Adrenal gland (tissue), 9 donors: ENCODE measurements at regions not wholly inside any gene's neighbourhood (a gene's known extent, or its start where the extent isn't known, plus 50 kb on each side); places are given as distances from the start of the nearest gene placed in this dataset.

Experiments used
- DNase-seq, 7 donors: peaks; one replicate each; pipeline ENCODE4 v3.0.0-alpha.2; 2019 to 2020
- H3K27ac ChIP-seq, 5 donors: fragments of 200-600 bp; sonication (generic) in 4 of 5; 1 replicate in 3 of 5; 2 replicates in 2 of 5; pipeline versions ENCODE4 v1.5.1 to v1.8.0; 2016 to 2020; ENCODE audit warnings: mild to moderate bottlenecking in 1 of 5
- H3K27me3 ChIP-seq: fragments of 200-600 bp; 2 replicates; pipeline ENCODE4 v1.8.0; 2021
- H3K36me3 ChIP-seq, 2 donors: fragments of 200-600 bp; replicated peaks in 1 of 2; 1 replicate in 1 of 2; 2 replicates in 1 of 2; pipeline versions ENCODE4 v1.5.1 to v1.8.0; 2018 to 2022
- H3K4me1 ChIP-seq, 2 donors: fragments of 200-600 bp; replicated peaks in 1 of 2; 1 replicate in 1 of 2; 2 replicates in 1 of 2; pipeline versions ENCODE4 v1.5.1 to v1.8.0; 2018 to 2021
- H3K4me3 ChIP-seq, 4 donors: fragments of 200-600 bp; sonication (generic) in 3 of 4; one replicate each; pipeline ENCODE4 v1.5.1; 2016 to 2018
- H3K9me3 ChIP-seq, 3 donors: fragments of 200-600 bp; sonication (generic) in 1 of 3; replicated peaks in 1 of 3; 1 replicate in 2 of 3; 2 replicates in 1 of 3; pipeline versions ENCODE4 v1.5.1 to v1.8.0; 2016 to 2021
- POLR2A ChIP-seq, 2 donors: fragments of 450-650 bp; IDR thresholded peaks; one replicate each; pipeline ENCODE4 v1.6.1; 2017; ENCODE audit warnings: antibody characterized with exemption in 2 of 2, mild to moderate bottlenecking in 2 of 2, moderate library complexity in 1 of 2
- WGBS, 4 donors: extraction: QIAGEN DNeasy Blood & Tissue Kit in 2 of 4; methylation state at CpG; one replicate each; pipeline versions ENCODE4 v1.1.5 to v1.1.7; 2013 to 2017; 5-methylcytosine and 5-hydroxymethylcytosine counted together
- intact Hi-C, 2 donors: fragments of 100-400 bp; cut with DNase I; formaldehyde crosslinking; loops; one replicate each; pipeline versions ENCODE4 v1.14.1 to v1.15.0; 2022 to 2023
- TF ChIP-seq, protein P1 (sequence below), 6 experiments: fragments of 450-650 bp in 4 of 6; fragments of 200-600 bp in 2 of 6; sonication (generic) in 1 of 6; IDR thresholded peaks; 1 replicate in 5 of 6; 2 replicates in 1 of 6; pipeline versions ENCODE4 v1.5.1 to v1.8.0; 2016 to 2021; ENCODE audit warnings: antibody characterized with exemption in 6 of 6, mild to moderate bottlenecking in 2 of 6, moderate library complexity in 1 of 6
- donor health status: healthy with polysubstance abuse.
- donor health status: Bipolar disorder and iron deficiency.
- donor health status: DM: yes; HTN: yes; CAD: no.
- donor health status: DM: no; HTN: no; CAD: no.
- donor health status: DM: no; HTN: no; CAD: no.

DNA sequence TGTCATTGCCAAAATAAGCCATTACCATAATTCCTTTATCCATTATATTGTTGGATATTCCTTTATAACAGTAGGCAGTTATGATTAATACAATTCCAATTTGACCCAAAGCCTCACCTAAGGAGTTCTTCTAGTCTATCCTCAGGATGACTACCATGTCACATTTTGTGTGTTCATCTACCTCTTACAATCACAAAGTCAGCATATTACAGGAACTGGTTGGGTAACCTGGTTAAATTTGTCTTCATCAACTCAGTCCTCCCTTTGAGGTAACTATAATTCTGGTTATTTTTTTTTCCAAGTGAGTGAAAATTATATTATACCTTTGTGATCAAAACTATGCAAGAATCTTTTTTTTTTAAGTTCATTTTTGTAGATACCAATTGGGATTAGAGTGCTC, 540.5 kb downstream of the BTBD3 start:
- H3K36me3 ChIP-seq = no peaks in the 10 kb centered on the region
- TF ChIP-seq, protein P1, sequence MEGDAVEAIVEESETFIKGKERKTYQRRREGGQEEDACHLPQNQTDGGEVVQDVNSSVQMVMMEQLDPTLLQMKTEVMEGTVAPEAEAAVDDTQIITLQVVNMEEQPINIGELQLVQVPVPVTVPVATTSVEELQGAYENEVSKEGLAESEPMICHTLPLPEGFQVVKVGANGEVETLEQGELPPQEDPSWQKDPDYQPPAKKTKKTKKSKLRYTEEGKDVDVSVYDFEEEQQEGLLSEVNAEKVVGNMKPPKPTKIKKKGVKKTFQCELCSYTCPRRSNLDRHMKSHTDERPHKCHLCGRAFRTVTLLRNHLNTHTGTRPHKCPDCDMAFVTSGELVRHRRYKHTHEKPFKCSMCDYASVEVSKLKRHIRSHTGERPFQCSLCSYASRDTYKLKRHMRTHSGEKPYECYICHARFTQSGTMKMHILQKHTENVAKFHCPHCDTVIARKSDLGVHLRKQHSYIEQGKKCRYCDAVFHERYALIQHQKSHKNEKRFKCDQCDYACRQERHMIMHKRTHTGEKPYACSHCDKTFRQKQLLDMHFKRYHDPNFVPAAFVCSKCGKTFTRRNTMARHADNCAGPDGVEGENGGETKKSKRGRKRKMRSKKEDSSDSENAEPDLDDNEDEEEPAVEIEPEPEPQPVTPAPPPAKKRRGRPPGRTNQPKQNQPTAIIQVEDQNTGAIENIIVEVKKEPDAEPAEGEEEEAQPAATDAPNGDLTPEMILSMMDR (IDR thresholded peaks at IDR 0.05) = no peak
- no peak for TF ChIP-seq POLR2A (IDR thresholded peaks at IDR 0.05)
- intact Hi-C loops = no loop called here

DNA sequence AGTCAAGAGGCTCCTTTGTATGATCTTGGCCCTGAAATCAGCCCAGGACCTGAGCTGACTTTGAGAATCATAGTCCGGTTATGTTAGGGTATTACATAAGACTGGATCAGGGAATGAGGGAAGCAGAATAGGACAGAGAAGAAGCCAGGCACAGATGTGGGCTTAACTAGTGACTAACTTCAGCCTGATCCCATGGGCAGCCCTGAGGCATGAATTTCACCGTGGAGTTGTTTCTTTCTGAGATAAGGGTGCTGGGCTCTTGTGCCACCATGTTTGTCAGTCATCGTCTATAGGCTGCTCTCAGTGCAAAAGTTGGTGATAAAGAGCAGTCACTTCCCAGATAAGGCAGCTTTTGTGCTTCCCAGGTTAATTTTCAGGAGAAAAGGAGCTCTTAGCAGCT, 544.7 kb upstream of the SPTLC3 start:
- 76 to 84% (median 81%) methylated on average over 3 of the region's 3 CpGs for WGBS, 4 donors
- intact Hi-C loops = no loop called here
- no peak overlapping the region for H3K27ac ChIP-seq
- H3K27me3 ChIP-seq = no peaks in the 10 kb centered on the region
- no peaks in the 10 kb centered on the region for H3K36me3 ChIP-seq
- TF ChIP-seq POLR2A (IDR thresholded peaks at IDR 0.05) = no peak
- TF ChIP-seq, protein P1 (IDR thresholded peaks at IDR 0.05) = no peak
- no peaks in the 10 kb centered on the region for H3K4me1 ChIP-seq
- no peaks in the 10 kb centered on the region for H3K9me3 ChIP-seq
- no peak overlapping the region for H3K4me3 ChIP-seq
- no peak for DNase-seq

More for the DNA sequence above, 540.5 kb downstream of the BTBD3 start:
- Histone ChIP-seq H3K9me3 (no peaks in the 10 kb centered on the region), H3K4me1 (no peaks in the 10 kb centered on the region), H3K27ac (no peak overlapping the region), H3K4me3 (no peak overlapping the region), H3K27me3 (no peaks in the 10 kb centered on the region)
- DNase-seq = no peak

DNA sequence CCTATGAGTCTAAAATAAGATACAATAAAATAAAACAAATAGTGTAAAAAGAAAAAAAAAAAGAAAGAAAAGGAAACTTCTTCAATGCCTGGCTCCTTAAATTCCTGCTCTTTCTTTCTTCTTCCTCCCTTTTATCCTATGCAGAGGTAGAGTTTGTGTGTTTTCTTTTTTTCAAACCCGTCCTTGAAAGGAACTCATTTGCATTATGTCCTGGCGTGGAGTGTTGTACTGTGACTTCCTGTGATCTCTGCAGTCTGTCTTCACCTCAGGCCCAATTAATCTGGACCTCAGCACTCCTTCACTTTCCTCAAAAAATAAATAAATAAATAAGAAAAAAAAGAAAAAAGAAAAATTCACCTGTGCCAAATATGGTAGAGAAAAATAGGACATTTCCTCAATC, 541.9 kb upstream of the SPTLC3 start:
- intact Hi-C loops = no loop called here
- Histone ChIP-seq H3K27ac (no peak overlapping the region), H3K27me3 (no peaks in the 10 kb centered on the region), H3K4me1 (no peaks in the 10 kb centered on the region), H3K9me3 (no peaks in the 10 kb centered on the region), H3K4me3 (no peak overlapping the region), H3K36me3 (no peaks in the 10 kb centered on the region)
- no peak for DNase-seq
- TF ChIP-seq POLR2A (IDR thresholded peaks at IDR 0.05) = no peak
- TF ChIP-seq, protein P1 (IDR thresholded peaks at IDR 0.05) = no peak
- WGBS, 4 donors = 35 to 52% (median 49%) methylated on average over 2 of the region's 2 CpGs

DNA sequence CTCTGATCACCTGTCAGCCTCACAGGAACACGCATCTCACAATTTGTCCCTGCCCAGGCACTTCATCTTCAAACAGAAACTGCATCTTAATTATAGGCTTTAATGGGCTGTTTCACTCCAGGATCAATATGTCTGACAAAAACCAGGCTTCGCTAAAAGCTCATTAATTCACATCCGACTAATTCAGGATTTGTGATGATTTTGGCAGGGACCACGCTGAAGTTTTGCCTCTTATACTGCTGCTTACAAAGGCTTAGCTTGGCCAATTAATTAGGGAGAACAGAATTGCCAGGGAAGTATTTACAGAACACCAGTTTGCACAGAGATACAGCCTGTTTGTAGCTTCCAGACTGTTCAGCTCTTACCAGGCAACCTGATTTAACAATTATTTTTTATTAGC, 541.0 kb upstream of the SPTLC3 start:
- no peak overlapping the region for H3K27ac ChIP-seq
- 60 to 72% (median 69%) methylated on average over 4 of the region's 4 CpGs for WGBS, 4 donors
- intact Hi-C loops = no loop called here

More for the DNA sequence above, 541.0 kb upstream of the SPTLC3 start:
- Histone ChIP-seq H3K4me1 (no peaks in the 10 kb centered on the region), H3K27me3 (no peaks in the 10 kb centered on the region), H3K9me3 (no peaks in the 10 kb centered on the region), H3K36me3 (no peaks in the 10 kb centered on the region), H3K4me3 (no peak overlapping the region)
- TF ChIP-seq, protein P1 (IDR thresholded peaks at IDR 0.05) = no peak
- no peak for TF ChIP-seq POLR2A (IDR thresholded peaks at IDR 0.05)
- no peak for DNase-seq
